ENCODE measurements at regions not wholly inside any gene's neighbourhood (a gene's known extent, or its start where the extent isn't known, plus 50 kb on each side); places are given as distances from the start of the nearest gene placed in this dataset.

- DNase-seq (ENCODE audit: low read depth in 2 of 2), result no peak
These were observed 86.3 kb downstream of the ERMARD start for GRCh38 chr6:169837529-169838250.

GRCh38 chr6:169833258-169833794 lies 81.9 kb downstream of the ERMARD start:
- no peak for DNase-seq (ENCODE audit: low read depth in 2 of 2)

GRCh38 chr6:169832247-169832948 lies 81.0 kb downstream of the ERMARD start:
- no peak for DNase-seq (ENCODE audit: low read depth in 2 of 2)

GRCh38 chr6:169831450-169832246 lies 80.2 kb downstream of the ERMARD start:
- DNase-seq (ENCODE audit: low read depth in 2 of 2), result peak; percentile 50 to 60
